Loucy (cell line): ENCODE measurements at regions not wholly inside any gene's neighbourhood (a gene's known extent, or its start where the extent isn't known, plus 50 kb on each side); places are given as distances from the start of the nearest gene placed in this dataset.
A peak's percentile ranks its signal among the peaks of the same experiment; 100 is the strongest.

Experiments
- H2AFZ ChIP-seq: fragments of 200-600 bp; sonication (generic); 2 replicates; pipeline ENCODE4 v1.6.0; 2016; ENCODE audit warnings: antibody characterized with exemption, mild to moderate bottlenecking, low read length, moderate library complexity
- H3F3A ChIP-seq: fragments of 200-600 bp; 2 replicates; pipeline ENCODE4 v1.6.0; 2016; ENCODE audit warnings: antibody characterized with exemption, low read depth, mild to moderate bottlenecking
- H3K27me3 ChIP-seq: fragments of 200-600 bp; sonication (generic); 2 replicates; pipeline ENCODE4 v1.6.1; 2014; ENCODE audit warnings: low read length, mild to moderate bottlenecking; ENCODE audit not compliant: insufficient read depth, poor library complexity, severe bottlenecking
- H3K36me3 ChIP-seq: fragments of 200-600 bp; sonication (generic); 2 replicates; pipeline ENCODE4 v1.6.1; 2016; ENCODE audit warnings: low read length; ENCODE audit not compliant: insufficient read depth
- H3K4me1 ChIP-seq: fragments of 200-600 bp; sonication (generic); 2 replicates; pipeline ENCODE4 v1.5.1; 2014; ENCODE audit warnings: low read length, mild to moderate bottlenecking; ENCODE audit not compliant: insufficient read depth, poor library complexity, severe bottlenecking
- H3K4me2 ChIP-seq: fragments of 200-600 bp; sonication (generic); 2 replicates; pipeline ENCODE4 v1.6.0; 2014; ENCODE audit warnings: antibody characterized with exemption, low read length, low read depth, mild to moderate bottlenecking; ENCODE audit not compliant: poor library complexity, severe bottlenecking
- H3K4me3 ChIP-seq: fragments of 200-600 bp; sonication (generic); 2 replicates; pipeline ENCODE4 v1.5.1; 2014; ENCODE audit warnings: low read length, mild to moderate bottlenecking, mixed read lengths; ENCODE audit not compliant: poor library complexity, severe bottlenecking
- H3K79me2 ChIP-seq: fragments of 200-600 bp; sonication (generic); 2 replicates; pipeline ENCODE4 v1.6.1; 2014; ENCODE audit warnings: low read length; ENCODE audit not compliant: insufficient read depth
- H3K9ac ChIP-seq: fragments of 200-600 bp; sonication (generic); 2 replicates; pipeline ENCODE4 v1.6.0; 2014; ENCODE audit warnings: mild to moderate bottlenecking, low read depth, low read length, moderate library complexity; ENCODE audit not compliant: poor library complexity, severe bottlenecking
- H3K9me2 ChIP-seq: fragments of 200-600 bp; sonication (generic); replicated peaks from 2 replicates; pipeline ENCODE4 v1.6.1; 2016; ENCODE audit warnings: low read depth, low read length, mixed read lengths
- H3K9me3 ChIP-seq: fragments of 200-600 bp; sonication (generic); 2 replicates; pipeline ENCODE4 v1.6.1; 2014; ENCODE audit warnings: mild to moderate bottlenecking, antibody characterized with exemption, low read length, low read depth; ENCODE audit not compliant: insufficient read depth
- H4K20me1 ChIP-seq: fragments of 200-600 bp; sonication (generic); 2 replicates; pipeline ENCODE4 v1.6.0; 2014; ENCODE audit warnings: antibody characterized with exemption, low read length, mild to moderate bottlenecking; ENCODE audit not compliant: insufficient read depth, poor library complexity, severe bottlenecking
- EZH2phosphoT487 ChIP-seq: fragments of 200-600 bp; IDR thresholded peaks from 2 replicates; pipeline ENCODE4 v1.6.1; 2018; ENCODE audit warnings: antibody characterized with exemption, mild to moderate bottlenecking, moderate library complexity, borderline replicate concordance
- TF ChIP-seq, protein P1 (sequence below): fragments of 200-600 bp; sonication (generic); conservative IDR thresholded peaks from 2 replicates; pipeline ENCODE4 v1.5.1; 2014; ENCODE audit warnings: mild to moderate bottlenecking, antibody characterized with exemption, low read length

DNA sequence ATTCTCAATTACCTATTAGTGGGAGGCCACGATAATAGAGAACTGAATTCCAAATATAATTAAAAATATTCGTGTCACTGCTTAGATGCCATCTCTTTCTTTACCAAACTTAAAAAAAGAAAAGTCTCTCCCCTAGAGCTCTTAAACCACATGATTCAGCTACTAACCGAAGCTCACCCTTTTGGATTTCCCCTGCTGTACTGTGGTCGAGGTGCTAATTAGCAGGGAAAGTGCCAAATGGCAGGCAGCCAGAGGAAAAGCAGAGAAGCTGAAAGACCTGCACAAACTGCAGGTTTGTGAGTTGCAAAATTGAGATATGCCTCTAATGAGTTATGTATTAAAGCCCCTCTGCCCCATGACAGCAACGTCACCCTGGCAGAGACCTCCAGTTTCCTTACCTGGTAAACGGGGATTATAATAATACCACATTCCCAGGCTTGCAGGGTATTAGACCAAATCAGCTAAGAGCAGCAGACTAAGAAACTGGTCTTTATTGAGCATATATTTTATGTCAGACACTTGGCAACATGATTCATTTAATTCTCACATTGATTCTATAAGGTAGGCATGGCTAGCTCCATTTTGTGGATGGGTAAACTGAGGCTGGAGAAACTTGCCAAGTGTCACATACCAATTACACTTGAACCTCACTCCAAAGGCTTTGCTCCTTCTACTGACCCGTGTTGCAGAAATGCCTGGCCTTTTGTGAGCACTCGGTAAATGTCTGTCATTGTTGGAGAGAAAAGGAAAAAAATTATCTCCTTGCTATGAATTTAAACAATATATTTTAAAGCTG lies 259.7 kb downstream of the LPIN1 start:
- Histone ChIP-seq H2AFZ (peak overlapping the region; percentile 4; the same call in 1 of the 2 replicates), H3K4me1 (peaks cover 74% of the 10 kb centered on the region), H3F3A (no peaks in the 10 kb centered on the region), H3K9me2 (no peaks in the 10 kb centered on the region), H3K4me2 (peak overlapping the region; percentile 60), H3K36me3 (no peaks in the 10 kb centered on the region), H3K79me2 (no peaks in the 10 kb centered on the region), H3K27me3 (no peaks in the 10 kb centered on the region), H3K4me3 (peak overlapping the region; percentile 50), H3K9ac (peak overlapping the region; percentile 49), H3K9me3 (no peaks in the 10 kb centered on the region), H4K20me1 (no peaks in the 10 kb centered on the region)
- TF ChIP-seq, protein P1, sequence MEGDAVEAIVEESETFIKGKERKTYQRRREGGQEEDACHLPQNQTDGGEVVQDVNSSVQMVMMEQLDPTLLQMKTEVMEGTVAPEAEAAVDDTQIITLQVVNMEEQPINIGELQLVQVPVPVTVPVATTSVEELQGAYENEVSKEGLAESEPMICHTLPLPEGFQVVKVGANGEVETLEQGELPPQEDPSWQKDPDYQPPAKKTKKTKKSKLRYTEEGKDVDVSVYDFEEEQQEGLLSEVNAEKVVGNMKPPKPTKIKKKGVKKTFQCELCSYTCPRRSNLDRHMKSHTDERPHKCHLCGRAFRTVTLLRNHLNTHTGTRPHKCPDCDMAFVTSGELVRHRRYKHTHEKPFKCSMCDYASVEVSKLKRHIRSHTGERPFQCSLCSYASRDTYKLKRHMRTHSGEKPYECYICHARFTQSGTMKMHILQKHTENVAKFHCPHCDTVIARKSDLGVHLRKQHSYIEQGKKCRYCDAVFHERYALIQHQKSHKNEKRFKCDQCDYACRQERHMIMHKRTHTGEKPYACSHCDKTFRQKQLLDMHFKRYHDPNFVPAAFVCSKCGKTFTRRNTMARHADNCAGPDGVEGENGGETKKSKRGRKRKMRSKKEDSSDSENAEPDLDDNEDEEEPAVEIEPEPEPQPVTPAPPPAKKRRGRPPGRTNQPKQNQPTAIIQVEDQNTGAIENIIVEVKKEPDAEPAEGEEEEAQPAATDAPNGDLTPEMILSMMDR = no peak
- TF ChIP-seq EZH2phosphoT487 = no peak

DNA sequence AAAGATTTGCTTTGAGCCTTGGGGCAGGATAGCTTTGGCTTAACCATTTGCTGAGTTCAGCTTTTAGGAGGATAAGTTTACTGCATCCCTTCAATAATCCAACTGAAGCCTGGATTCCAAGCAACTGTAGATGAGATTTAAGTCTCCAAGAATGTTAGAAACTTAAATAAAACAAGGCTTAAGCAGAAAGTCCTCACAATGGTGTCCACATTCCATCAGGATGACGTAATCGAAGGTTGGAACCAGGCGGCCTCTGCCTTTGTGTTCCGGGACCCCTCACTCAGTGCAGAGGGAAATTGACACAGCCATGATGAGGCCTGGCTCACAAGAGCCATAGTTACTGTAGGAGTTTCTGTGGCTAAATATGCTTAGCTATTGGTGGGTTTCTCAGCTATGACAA lies 260.4 kb downstream of the LPIN1 start:
- Histone ChIP-seq H3K4me3 (no peak overlapping the region), H2AFZ (peak overlapping the region; percentile 23), H3K4me2 (no peak overlapping the region), H4K20me1 (no peaks in the 10 kb centered on the region), H3K79me2 (no peaks in the 10 kb centered on the region), H3F3A (no peaks in the 10 kb centered on the region), H3K4me1 (peaks cover 70% of the 10 kb centered on the region), H3K27me3 (no peaks in the 10 kb centered on the region), H3K9me2 (no peaks in the 10 kb centered on the region), H3K9me3 (no peaks in the 10 kb centered on the region), H3K9ac (peak overlapping the region; percentile 49), H3K36me3 (no peaks in the 10 kb centered on the region)
- no peak for TF ChIP-seq EZH2phosphoT487
- TF ChIP-seq, protein P1 = no peak

DNA sequence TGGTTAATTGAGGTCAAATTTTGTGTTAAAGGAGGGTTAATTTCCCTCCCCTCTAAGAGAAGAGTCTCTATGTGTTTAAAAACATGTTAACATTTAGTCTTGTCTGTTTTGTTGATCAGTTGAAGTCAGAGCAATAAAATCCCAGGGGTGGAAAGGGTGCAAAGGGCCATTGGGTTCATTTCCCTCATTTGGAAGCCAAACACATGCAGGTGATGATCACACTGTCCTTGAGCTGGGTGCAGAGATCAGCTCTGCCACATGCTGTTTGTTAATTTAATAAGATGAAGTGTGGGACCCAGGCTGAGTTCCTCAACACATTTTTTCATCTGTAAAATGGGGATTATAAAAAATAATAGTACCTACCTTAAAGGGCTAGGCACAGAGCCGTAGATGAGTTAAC lies 260.9 kb downstream of the LPIN1 start:
- no peak overlapping the region for H3K9ac ChIP-seq
- H3K79me2 ChIP-seq = no peaks in the 10 kb centered on the region
- no peaks in the 10 kb centered on the region for H3K9me2 ChIP-seq
- no peaks in the 10 kb centered on the region for H3K36me3 ChIP-seq
- no peak overlapping the region for H3K4me3 ChIP-seq
- no peaks in the 10 kb centered on the region for H3K9me3 ChIP-seq
- no peak overlapping the region for H3K4me2 ChIP-seq
- H4K20me1 ChIP-seq = no peaks in the 10 kb centered on the region
- H3F3A ChIP-seq = no peaks in the 10 kb centered on the region
- peak overlapping the region; percentile 23 for H2AFZ ChIP-seq
- TF ChIP-seq EZH2phosphoT487 = no peak
- TF ChIP-seq, protein P1 = no peak
- peaks cover 68% of the 10 kb centered on the region for H3K4me1 ChIP-seq
- H3K27me3 ChIP-seq = no peaks in the 10 kb centered on the region
